HepG2 (cell line): ENCODE measurements at regions not wholly inside any gene's neighbourhood (a gene's known extent, or its start where the extent isn't known, plus 50 kb on each side); places are given as distances from the start of the nearest gene placed in this dataset.

Experiments
- ATAC-seq: fragments of 200-7000 bp; cut with Tn5 transposase; 3 replicates; pipeline ENCODE4 v1.9.1; 2020; ENCODE audit warnings: mild to moderate bottlenecking, moderate library complexity
- BruUV-seq: library from RNA; stranded (reverse); fragments of 400-500 nt; replicated peaks from 2 replicates; lab custom pipeline; 2021; lab: Mats Ljungman, UMichigan
- CTCF ChIA-PET: fragments of 300-600 bp; formaldehyde crosslinking; extraction: SDS; loops from one replicate; lab custom pipeline; 2021; ENCODE audit warnings: low total read pairs, inconsistent platforms, low intra/inter-chr PET ratio; lab: Yijun Ruan, JAX
- POLR2A ChIA-PET: fragments of 350-600 bp; sonication (Branson Sonifier 250); formaldehyde crosslinking; loops from one replicate; lab custom pipeline; 2020; ENCODE audit warnings: antibody characterized with exemption, inconsistent platforms; lab: Yijun Ruan, JAX
- DNase-seq: peaks from one replicate; pipeline ENCODE4 v3.0.0-alpha.2; 2015; ENCODE audit warnings: low spot score
- FAIRE-seq: peaks from 3 replicates; lab custom pipeline; 2011; peaks lifted over from hg19 to GRCh38; lab: Jason Lieb, UNC
- H2AFZ ChIP-seq: one replicate; pipeline ENCODE4 v1.6.1; 2011; ENCODE audit warnings: low read length, inconsistent platforms
- H3K27ac ChIP-seq: fragments of 300-600 bp; 3 replicates; pipeline ENCODE4 v1.8.0; 2011; ENCODE audit warnings: mixed run types, mild to moderate bottlenecking, mixed read lengths, low read length, inconsistent platforms; ENCODE audit not compliant: insufficient read depth; ENCODE audit errors: extremely low read length
- H3K27me3 ChIP-seq, 2 experiments: fragments of 200-600 bp in 1 of 2; 2 replicates in 1 of 2; 3 replicates in 1 of 2; pipeline versions ENCODE4 v1.6.0 to v1.8.0; 2011; ENCODE audit warnings: low read length in 2 of 2, mild to moderate bottlenecking in 2 of 2, moderate library complexity in 2 of 2, inconsistent platforms in 1 of 2; ENCODE audit not compliant: insufficient read depth in 2 of 2, control insufficient read depth in 1 of 2
- H3K36me3 ChIP-seq, 2 experiments: fragments of 200-600 bp in 1 of 2; replicated peaks in 1 of 2; 2 replicates in 1 of 2; 3 replicates in 1 of 2; pipeline versions ENCODE4 v1.5.1 to v1.8.0; 2011; ENCODE audit warnings: low read length in 2 of 2, inconsistent platforms in 1 of 2; ENCODE audit not compliant: insufficient read depth in 2 of 2, control insufficient read depth in 1 of 2
- H3K4me1 ChIP-seq: 2 replicates; pipeline ENCODE4 v1.5.1; 2012; ENCODE audit warnings: low read length, inconsistent platforms; ENCODE audit not compliant: insufficient read depth
- H3K4me2 ChIP-seq: 2 replicates; pipeline ENCODE4 v1.6.0; 2011; ENCODE audit warnings: low read depth, low read length, inconsistent platforms
- H3K4me3 ChIP-seq, 3 experiments: fragments of 200-600 bp in 1 of 3; sonication (generic), shearing (Covaris generic) in 1 of 3; replicated peaks in 1 of 3; 2 replicates each; pipeline ENCODE4 v1.5.1; 2011 to 2016; ENCODE audit warnings: low read length in 3 of 3, inconsistent platforms in 2 of 3, low read depth in 2 of 3, mild to moderate bottlenecking in 2 of 3, control low read depth in 1 of 3, mixed read lengths in 1 of 3; ENCODE audit not compliant: insufficient read depth in 1 of 3
- H3K79me2 ChIP-seq: one replicate; pipeline ENCODE4 v1.6.1; 2011; ENCODE audit warnings: low read length, inconsistent platforms; ENCODE audit not compliant: insufficient read depth
- H3K9ac ChIP-seq: 2 replicates; pipeline ENCODE4 v1.6.0; 2011; ENCODE audit warnings: mild to moderate bottlenecking, low read depth, low read length, inconsistent platforms; ENCODE audit not compliant: insufficient read depth
- H3K9me3 ChIP-seq: 2 replicates; pipeline ENCODE4 v1.5.1; 2012; ENCODE audit warnings: mild to moderate bottlenecking, low read length
- H4K20me1 ChIP-seq: 2 replicates; pipeline ENCODE4 v1.6.0; 2011; ENCODE audit warnings: inconsistent platforms, mild to moderate bottlenecking, low read length, moderate library complexity; ENCODE audit not compliant: insufficient read depth
- AFF4 ChIP-seq: sonication (generic); formaldehyde crosslinking; IDR thresholded peaks from 2 replicates; pipeline ENCODE4 v1.4.0; 2020; ENCODE audit warnings: missing genetic modification reagents
- ATRX ChIP-seq: sonication (generic); formaldehyde crosslinking; IDR thresholded peaks from 2 replicates; pipeline ENCODE4 v1.4.0; 2020; ENCODE audit warnings: missing genetic modification reagents, borderline replicate concordance
- BRCA1 ChIP-seq: sonication (generic); formaldehyde crosslinking; IDR thresholded peaks from 2 replicates; pipeline ENCODE4 v1.4.0; 2020; ENCODE audit warnings: missing genetic modification reagents
- CBX5 ChIP-seq: sonication (generic); formaldehyde crosslinking; IDR thresholded peaks from 2 replicates; pipeline ENCODE4 v1.4.0; 2020; ENCODE audit warnings: missing genetic modification reagents, borderline replicate concordance
- MAFG ChIP-seq: sonication (generic); formaldehyde crosslinking; IDR thresholded peaks from 2 replicates; pipeline ENCODE4 v1.5.1; 2020; ENCODE audit warnings: mild to moderate bottlenecking, missing genetic modification reagents
- MLXIP ChIP-seq: sonication (generic); formaldehyde crosslinking; IDR thresholded peaks from 2 replicates; pipeline ENCODE4 v1.9.0; 2021; ENCODE audit warnings: missing genetic modification reagents, borderline replicate concordance
- MZF1 ChIP-seq: sonication (generic); formaldehyde crosslinking; IDR thresholded peaks from 2 replicates; pipeline ENCODE4 v1.8.1; 2023; ENCODE audit warnings: mild to moderate bottlenecking, missing genetic modification reagents, borderline replicate concordance
- ZNF10 ChIP-seq: sonication (generic); formaldehyde crosslinking; IDR thresholded peaks from 2 replicates; pipeline ENCODE4 v1.4.0; 2020; ENCODE audit warnings: mild to moderate bottlenecking, low read depth, missing genetic modification reagents, borderline replicate concordance
- ZNF343 ChIP-seq: sonication (generic); formaldehyde crosslinking; IDR thresholded peaks from 2 replicates; pipeline ENCODE4 v1.4.0; 2020; ENCODE audit warnings: mild to moderate bottlenecking, missing genetic modification reagents
- ZNF724P ChIP-seq: sonication (generic); formaldehyde crosslinking; IDR thresholded peaks from 2 replicates; pipeline ENCODE4 v1.8.0; 2022; ENCODE audit warnings: missing genetic modification reagents, borderline replicate concordance
- WGBS: methylation state at CpG from one replicate; pipeline ENCODE4 v1.1.6; 2017; ENCODE audit warnings: low lambda C conversion rate; 5-methylcytosine and 5-hydroxymethylcytosine counted together
- in situ Hi-C: cut with HindIII; loops from 2 replicates; pipeline ENCODE4 v1.10.0; 2017; ENCODE audit warnings: low pct_unique_long_range_greater_than_20kb; ENCODE audit not compliant: extremely low pct_ligation_motif_present
- intact Hi-C: fragments of 100-400 bp; cut with micrococcal nuclease; formaldehyde crosslinking; loops from one replicate; pipeline ENCODE4 v1.10.0; 2022; ENCODE audit not compliant: unreplicated experiment

GRCh38 chr20:30506100-30506499 lies 751.4 kb upstream of the DEFB115 start:
- no peak for FAIRE-seq
- WGBS, result 58% methylated on average over 18 of the region's 18 CpGs
- POLR2A ChIA-PET, result no interaction called here
- ATAC-seq, result no peak
- Histone ChIP-seq H3K9ac (no peak overlapping the region), H3K27me3 (no peaks in the 10 kb centered on the region), H3K36me3 (no peaks in the 10 kb centered on the region), H3K4me2 (no peak overlapping the region), H2AFZ (no peak overlapping the region), H3K27ac (no peak overlapping the region), H3K79me2 (no peaks in the 10 kb centered on the region), H4K20me1 (no peaks in the 10 kb centered on the region), H3K4me1 (no peaks in the 10 kb centered on the region), H3K4me3 (no peak overlapping the region), H3K9me3 (peaks cover 10% of the 10 kb centered on the region)
- CTCF ChIA-PET, result no interaction called here
- in situ Hi-C loops, result no loop called here
- BruUV-seq, result no TSS peak
- DNase-seq, result no peak
- intact Hi-C loops, result no loop called here
- TF ChIP-seq BRCA1 (CRISPR knock-in tag), result no peak
- TF ChIP-seq ZNF343, result no peak
- TF ChIP-seq ZNF724P (CRISPR knock-in tag), result no peak
- no peak for TF ChIP-seq MZF1 (CRISPR knock-in tag)
- no peak for TF ChIP-seq CBX5 (CRISPR knock-in tag)
- TF ChIP-seq MAFG, result no peak
- no peak for TF ChIP-seq ATRX (CRISPR knock-in tag)
- no peak for TF ChIP-seq AFF4
- TF ChIP-seq ZNF10 (CRISPR knock-in tag), result no peak
- no peak for TF ChIP-seq MLXIP (CRISPR knock-in tag)
